H1 (cell line): ENCODE measurements at regions not wholly inside any gene's neighbourhood (a gene's known extent, or its start where the extent isn't known, plus 50 kb on each side); places are given as distances from the start of the nearest gene placed in this dataset.

Experiments
- CTCF ChIA-PET: fragments of 300-600 bp; sonication (Branson Sonifier 250); formaldehyde crosslinking; loops from one replicate; lab custom pipeline; 2021; ENCODE audit not compliant: partially characterized antibody; lab: Charles Lee
- POLR2A ChIA-PET: fragments of 300-600 bp; sonication (Branson Sonifier 250); formaldehyde crosslinking; loops from one replicate; lab custom pipeline; 2021; ENCODE audit warnings: inconsistent platforms; ENCODE audit not compliant: partially characterized antibody; lab: Charles Lee
- DNase-seq, 2 experiments: peaks; one replicate each; pipeline versions ENCODE4 v3.0.0 to v3.0.0-alpha.2; 2010 to 2022; ENCODE audit warnings: low spot score in 2 of 2, low read depth in 1 of 2, mixed read lengths in 1 of 2
- FAIRE-seq: peaks from 2 replicates; lab custom pipeline; 2011; peaks lifted over from hg19 to GRCh38; lab: Jason Lieb, UNC
- H2AFZ ChIP-seq: 2 replicates; pipeline ENCODE4 v1.8.1; 2012; ENCODE audit warnings: low read length, inconsistent platforms
- H2AK5ac ChIP-seq: 2 replicates; pipeline ENCODE4 v1.6.1; 2013; ENCODE audit warnings: low read depth, low read length
- H2BK120ac ChIP-seq: replicated peaks from 2 replicates; pipeline ENCODE3; 2013; ENCODE audit warnings: low read depth, low read length, inconsistent platforms
- H2BK12ac ChIP-seq: 2 replicates; pipeline ENCODE4 v1.6.1; 2013; ENCODE audit warnings: low read depth, low read length
- H2BK15ac ChIP-seq: 2 replicates; pipeline ENCODE4 v1.6.1; 2013; ENCODE audit warnings: low read length
- H2BK20ac ChIP-seq: 2 replicates; pipeline ENCODE4 v1.6.1; 2013; ENCODE audit warnings: low read length
- H2BK5ac ChIP-seq: 2 replicates; pipeline ENCODE4 v1.6.1; 2013; ENCODE audit warnings: low read depth, low read length
- H3K14ac ChIP-seq: 2 replicates; pipeline ENCODE4 v1.6.1; 2013; ENCODE audit warnings: inconsistent platforms; ENCODE audit not compliant: insufficient read length
- H3K18ac ChIP-seq: 2 replicates; pipeline ENCODE4 v1.6.1; 2013; ENCODE audit warnings: low read length; ENCODE audit errors: extremely low read depth
- H3K23ac ChIP-seq: 2 replicates; pipeline ENCODE4 v1.6.1; 2013; ENCODE audit warnings: inconsistent platforms; ENCODE audit not compliant: insufficient read length
- H3K23me2 ChIP-seq: 2 replicates; pipeline ENCODE4 v1.6.1; 2013; ENCODE audit warnings: low read depth, low read length
- H3K27ac ChIP-seq: 2 replicates; pipeline ENCODE4 v1.6.1; 2011; ENCODE audit warnings: low read depth, low read length, inconsistent platforms
- H3K27me3 ChIP-seq, 4 experiments: replicated peaks in 1 of 4; 1 replicate in 1 of 4; 2 replicates in 3 of 4; pipeline versions ENCODE4 v1.6.1 to v1.8.1; 2011 to 2013; ENCODE audit warnings: low read length in 3 of 4, mild to moderate bottlenecking in 3 of 4, inconsistent platforms in 2 of 4, mixed read lengths in 2 of 4, moderate library complexity in 1 of 4; ENCODE audit not compliant: control insufficient read depth in 3 of 4, insufficient read depth in 3 of 4; ENCODE audit errors: extremely low read depth in 1 of 4
- H3K36me3 ChIP-seq, 4 experiments: 2 replicates each; pipeline versions ENCODE4 v1.6.1 to v1.8.1; 2011 to 2013; ENCODE audit warnings: mild to moderate bottlenecking in 4 of 4, low read length in 3 of 4, moderate library complexity in 2 of 4, control low read depth in 1 of 4, inconsistent platforms in 1 of 4; ENCODE audit not compliant: insufficient read depth in 4 of 4, control insufficient read depth in 2 of 4
- H3K4ac ChIP-seq: replicated peaks from 2 replicates; pipeline ENCODE3; 2013; ENCODE audit warnings: low read length, low read depth, mixed read lengths, inconsistent platforms; ENCODE audit not compliant: insufficient read length
- H3K4me1 ChIP-seq, 4 experiments: replicated peaks in 1 of 4; 1 replicate in 1 of 4; 2 replicates in 3 of 4; pipeline versions ENCODE4 v1.6.1 to v1.8.1; 2011 to 2013; ENCODE audit warnings: low read length in 3 of 4, inconsistent platforms in 2 of 4, mixed read lengths in 1 of 4; ENCODE audit not compliant: insufficient read depth in 4 of 4, control insufficient read depth in 3 of 4
- H3K4me2 ChIP-seq, 2 experiments: 2 replicates each; pipeline versions ENCODE4 v1.6.1 to v1.8.1; 2011 to 2013; ENCODE audit warnings: low read depth in 2 of 2, low read length in 2 of 2, control low read depth in 1 of 2, inconsistent platforms in 1 of 2, mild to moderate bottlenecking in 1 of 2; ENCODE audit not compliant: insufficient read depth in 1 of 2
- H3K4me3 ChIP-seq, 4 experiments: fragments of 200-600, 300-600 bp in 1 of 4; sonication (generic), shearing (Covaris generic), sonication (Bioruptor Twin) in 1 of 4; 2 replicates each; pipeline versions ENCODE4 v1.5.1 to v1.8.1; 2011 to 2016; ENCODE audit warnings: low read length in 4 of 4, low read depth in 3 of 4, control low read depth in 2 of 4, inconsistent platforms in 2 of 4, mild to moderate bottlenecking in 2 of 4, mixed read lengths in 1 of 4, moderate library complexity in 1 of 4; ENCODE audit not compliant: insufficient read depth in 2 of 4; ENCODE audit errors: extremely low read depth in 1 of 4
- H3K56ac ChIP-seq: replicated peaks from 2 replicates; pipeline ENCODE3; 2013; ENCODE audit warnings: low read depth, mild to moderate bottlenecking, mixed read lengths, low read length, inconsistent platforms; ENCODE audit not compliant: insufficient read length
- H3K79me1 ChIP-seq: 2 replicates; pipeline ENCODE4 v1.6.1; 2013; ENCODE audit warnings: low read depth, low read length, control low read depth
- H3K79me2 ChIP-seq, 2 experiments: 2 replicates each; pipeline versions ENCODE4 v1.6.1 to v1.8.1; 2012 to 2013; ENCODE audit warnings: low read length in 2 of 2, mild to moderate bottlenecking in 2 of 2, inconsistent platforms in 1 of 2; ENCODE audit not compliant: insufficient read depth in 2 of 2, control insufficient read depth in 1 of 2
- H3K9ac ChIP-seq, 4 experiments: replicated peaks in 1 of 4; 1 replicate in 1 of 4; 2 replicates in 3 of 4; pipeline versions ENCODE4 v1.6.1 to v1.8.1; 2011 to 2013; ENCODE audit warnings: low read depth in 3 of 4, low read length in 3 of 4, control low read depth in 2 of 4, mild to moderate bottlenecking in 2 of 4, moderate library complexity in 2 of 4, inconsistent platforms in 1 of 4; ENCODE audit errors: extremely low read depth in 1 of 4
- H3K9me3 ChIP-seq, 2 experiments: 2 replicates each; pipeline versions ENCODE4 v1.6.1 to v1.8.1; 2012 to 2013; ENCODE audit warnings: mild to moderate bottlenecking in 2 of 2, moderate library complexity in 2 of 2, control low read depth in 1 of 2, inconsistent platforms in 1 of 2, low read depth in 1 of 2, low read length in 1 of 2, mixed read lengths in 1 of 2; ENCODE audit not compliant: insufficient read depth in 2 of 2
- H4K20me1 ChIP-seq, 2 experiments: replicated peaks in 1 of 2; 2 replicates each; pipeline versions ENCODE3 to v1.8.1; 2011 to 2013; ENCODE audit warnings: inconsistent platforms in 2 of 2, low read length in 2 of 2, mild to moderate bottlenecking in 1 of 2; ENCODE audit not compliant: insufficient read depth in 2 of 2, control insufficient read depth in 1 of 2
- H4K5ac ChIP-seq: 2 replicates; pipeline ENCODE4 v1.6.1; 2013; ENCODE audit warnings: low read length, low read depth, mixed read lengths, inconsistent platforms; ENCODE audit not compliant: insufficient read length
- H4K8ac ChIP-seq: 2 replicates; pipeline ENCODE4 v1.8.0; 2013; ENCODE audit warnings: mild to moderate bottlenecking, moderate library complexity, low read length, inconsistent platforms; ENCODE audit not compliant: insufficient read depth; ENCODE audit errors: extremely low read depth
- H4K91ac ChIP-seq: replicated peaks from 2 replicates; pipeline ENCODE3; 2013; ENCODE audit warnings: low read length, mixed read lengths, inconsistent platforms; ENCODE audit not compliant: insufficient read length
- CTBP2 ChIP-seq: IDR thresholded peaks from 2 replicates; pipeline ENCODE4 v1.7.0; 2011; ENCODE audit warnings: borderline replicate concordance, mild to moderate bottlenecking, moderate library complexity, mixed read lengths, low read length; ENCODE audit not compliant: insufficient read depth, insufficient read length
- CTCF ChIP-seq, 3 experiments: IDR thresholded peaks; 1 replicate in 2 of 3; 2 replicates in 1 of 3; pipeline versions ENCODE4 v1.5.1 to v1.6.1; 2011; ENCODE audit warnings: low read length in 3 of 3, mild to moderate bottlenecking in 3 of 3, inconsistent platforms in 2 of 3, low read depth in 1 of 3, moderate library complexity in 1 of 3; ENCODE audit not compliant: insufficient read depth in 1 of 3; ENCODE audit errors: control extremely low read depth in 1 of 3
- JUN ChIP-seq: IDR thresholded peaks from 2 replicates; pipeline ENCODE4 v1.6.1; 2011; ENCODE audit warnings: low read depth, mild to moderate bottlenecking, improper control_type of control experiment, low read length
- NRF1 ChIP-seq: IDR thresholded peaks from 2 replicates; pipeline ENCODE4 v1.6.1; 2011; ENCODE audit warnings: mild to moderate bottlenecking, low read depth, low read length, improper control_type of control experiment
- PHF8 ChIP-seq: fragments of 200-600 bp; sonication (generic); conservative IDR thresholded peaks from 2 replicates; pipeline ENCODE4 v1.7.1; 2012; ENCODE audit warnings: low read depth, mild to moderate bottlenecking, inconsistent platforms, low read length, moderate library complexity
- RBBP5 ChIP-seq: IDR thresholded peaks from 2 replicates; pipeline ENCODE4 v1.7.1; 2012; ENCODE audit warnings: low read depth, mild to moderate bottlenecking, inconsistent platforms, low read length, moderate library complexity, borderline replicate concordance
- RFX5 ChIP-seq: IDR thresholded peaks from 2 replicates; pipeline ENCODE4 v1.6.1; 2011; ENCODE audit warnings: low read depth, low read length, improper control_type of control experiment, borderline replicate concordance
- RNF2 ChIP-seq: fragments of 200-900, 300-1000 bp; sonication (generic); IDR thresholded peaks from 2 replicates; pipeline ENCODE4 v1.7.1; 2016; ENCODE audit warnings: borderline replicate concordance, low read depth, mild to moderate bottlenecking, antibody characterized with exemption, low read length; ENCODE audit not compliant: poor library complexity, severe bottlenecking; ENCODE audit errors: missing control alignments
- SIRT6 ChIP-seq: IDR thresholded peaks from one replicate; pipeline ENCODE4 v1.7.1; 2012; ENCODE audit warnings: low read length, inconsistent platforms
- WGBS, 2 experiments: shearing (Covaris generic) in 1 of 2; methylation state at CpG; one replicate each; pipeline versions ENCODE4 v1.1.6 to v1.1.7; 2013 to 2015; ENCODE audit warnings: low lambda C conversion rate in 2 of 2, mixed read lengths in 2 of 2, inconsistent platforms in 1 of 2, low coverage in 1 of 2, missing lambda C conversion rate in 1 of 2; ENCODE audit not compliant: insufficient replicate concordance in 2 of 2, insufficient coverage in 1 of 2, insufficient read length in 1 of 2; ENCODE audit errors: extremely low coverage in 1 of 2, missing lambda C conversion rate in 1 of 2; 5-methylcytosine and 5-hydroxymethylcytosine counted together

GRCh38 chr12:23431006-23431405 is 518.5 kb downstream of the SOX5 start:
- no peak overlapping the region for H3K18ac ChIP-seq
- H4K8ac ChIP-seq, result no peak overlapping the region
- H2BK15ac ChIP-seq, result no peak overlapping the region
- DNase-seq, result no peak
- H2BK120ac ChIP-seq, result no peak overlapping the region
- H4K20me1 ChIP-seq, result no peaks in the 10 kb centered on the region
- H4K5ac ChIP-seq, result no peak overlapping the region
- TF ChIP-seq RNF2 (no peak), RBBP5 (no peak), JUN (no peak), RFX5 (no peak), CTCF (IDR thresholded peaks at IDR 0.05; ENCODE audit: control extremely low read depth in 1 of 3, insufficient read depth in 1 of 3, low read depth in 1 of 3, low read length in 3 of 3) (no peak), CTBP2 (no peak), PHF8 (no peak), SIRT6 (no peak), NRF1 (no peak)
- 94% methylated on average over 1 of the region's 1 CpG; no CpG with 5 or more reads in 1 of the 2 experiments for WGBS, 2 experiments
- H3K79me1 ChIP-seq, result no peaks in the 10 kb centered on the region
- H3K4me1 ChIP-seq, result peaks cover 0 to 4% (median 2%) of the 10 kb centered on the region in 4 experiments; a peak in 2 of 7 replicates
- H3K23ac ChIP-seq, result no peak overlapping the region
- no peak overlapping the region for H4K91ac ChIP-seq
- no peak overlapping the region for H2AK5ac ChIP-seq
- H3K9ac ChIP-seq, result no peak overlapping the region
- H3K14ac ChIP-seq, result no peak overlapping the region
- no peaks in the 10 kb centered on the region; a peak in 2 of 8 replicates for H3K36me3 ChIP-seq
- POLR2A ChIA-PET, result no interaction called here
- no peak overlapping the region for H2BK12ac ChIP-seq
- no peaks in the 10 kb centered on the region for H3K27me3 ChIP-seq
- no peak overlapping the region for H2BK5ac ChIP-seq
- no peaks in the 10 kb centered on the region for H3K23me2 ChIP-seq
- H2AFZ ChIP-seq, result no peak overlapping the region
- H3K4me3 ChIP-seq, result no peak overlapping the region
- no peak overlapping the region for H3K27ac ChIP-seq
- H2BK20ac ChIP-seq, result no peak overlapping the region
- no peak overlapping the region for H3K4me2 ChIP-seq
- H3K56ac ChIP-seq, result no peak overlapping the region
- FAIRE-seq, result no peak
- no peaks in the 10 kb centered on the region for H3K79me2 ChIP-seq
- CTCF ChIA-PET, result no interaction called here
- H3K4ac ChIP-seq, result no peak overlapping the region
- H3K9me3 ChIP-seq, result no peaks in the 10 kb centered on the region
